ENCODE measurements at regions not wholly inside any gene's neighbourhood (a gene's known extent, or its start where the extent isn't known, plus 50 kb on each side); places are given as distances from the start of the nearest gene placed in this dataset.

GRCh38 chr6:132228894-132229293 lies 172.4 kb downstream of the MOXD1 start:
- ChIA-PET POLR2A (no interaction called here), CTCF (no interaction called here)
- DNase-seq (ENCODE audit: extremely low spot score), result no peak
- no peak for TF ChIP-seq CTCF (IDR thresholded peaks at IDR 0.05; ENCODE audit: control extremely low read depth, extremely low read depth, low read depth, missing control alignments)

DNA sequence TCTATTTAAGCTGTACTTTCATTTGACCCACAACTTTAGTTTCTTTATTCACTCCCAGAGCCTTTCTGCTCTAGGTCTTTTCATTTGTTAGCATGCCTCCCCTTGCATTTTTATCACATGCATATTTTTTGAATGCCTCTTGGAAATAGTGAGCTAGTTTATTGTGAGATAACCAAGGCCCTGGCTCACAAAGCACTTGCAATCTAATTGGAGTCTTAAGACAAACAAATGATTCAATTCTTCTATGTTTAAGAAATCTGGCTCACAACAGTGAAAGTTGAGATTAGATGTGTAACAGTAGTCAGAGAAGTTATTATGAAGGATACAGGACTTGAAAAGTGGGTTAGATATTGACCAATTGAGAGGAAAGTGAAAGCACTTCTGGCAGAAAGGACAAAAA lies 173.4 kb downstream of the MOXD1 start:
- ChIA-PET POLR2A (no interaction called here), CTCF (interaction anchor here (0.9 kb wide), 1 partner anchor 313 kb away, joined by 3 read pairs; no protein-coding TSS in a partner anchor)
- TF ChIP-seq CTCF (IDR thresholded peaks at IDR 0.05; ENCODE audit: control extremely low read depth, extremely low read depth, low read depth, missing control alignments), result no peak
- no peak for DNase-seq (ENCODE audit: extremely low spot score)

- TF ChIP-seq CTCF (IDR thresholded peaks at IDR 0.05; ENCODE audit: control extremely low read depth, extremely low read depth, low read depth, missing control alignments), result no peak
- DNase-seq (ENCODE audit: extremely low spot score), result no peak
- ChIA-PET CTCF (no interaction called here), POLR2A (no interaction called here)
Measured at GRCh38 chr6:132224943-132225342, 176.3 kb downstream of the MOXD1 start.

DNA sequence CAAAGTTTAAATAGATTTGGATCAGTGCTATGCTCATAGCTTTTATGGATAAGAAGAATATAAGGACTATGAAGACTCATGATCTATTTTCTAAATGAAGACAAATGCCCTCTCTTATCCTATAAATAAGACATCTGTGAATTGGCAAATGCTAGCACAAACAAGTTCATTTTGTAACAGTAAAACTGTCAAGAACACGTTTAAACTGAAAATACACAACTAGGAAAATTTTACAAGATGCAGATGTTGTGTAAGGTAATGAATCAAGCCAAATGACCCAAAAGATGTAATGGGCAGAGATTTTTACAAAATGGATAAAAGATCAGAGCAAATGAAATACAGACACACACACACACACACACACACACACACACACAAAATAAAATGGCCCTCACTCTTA lies 180.5 kb downstream of the MOXD1 start:
- no peak for DNase-seq (ENCODE audit: extremely low spot score)
- ChIA-PET CTCF (interaction anchor here (0.9 to 3.2 kb wide), 3 partner anchors 27 to 306 kb away, joined by 3 to 13 read pairs (median 4); no protein-coding TSS in a partner anchor), POLR2A (no interaction called here)
- TF ChIP-seq CTCF (IDR thresholded peaks at IDR 0.05; ENCODE audit: control extremely low read depth, extremely low read depth, low read depth, missing control alignments), result no peak

DNA sequence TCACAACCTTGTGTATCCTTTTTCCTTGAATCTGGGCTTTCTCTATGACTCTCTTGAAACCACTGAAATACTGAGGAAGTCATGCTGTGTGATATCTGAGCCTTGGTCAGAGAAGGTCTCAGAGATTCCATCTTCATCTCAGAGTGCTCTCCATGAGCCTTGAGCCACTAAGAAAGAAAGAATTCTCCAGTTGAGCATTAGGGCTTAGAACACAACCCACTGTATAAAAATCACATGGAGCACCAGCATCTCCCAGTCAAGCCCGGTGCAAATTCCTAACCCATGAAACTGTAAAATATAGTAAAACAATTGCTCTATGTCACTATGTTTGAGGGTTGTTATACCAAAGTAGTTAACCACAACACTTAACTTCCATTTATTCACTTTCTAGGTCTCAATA lies 181.4 kb downstream of the MOXD1 start:
- TF ChIP-seq CTCF (IDR thresholded peaks at IDR 0.05; ENCODE audit: control extremely low read depth, extremely low read depth, low read depth, missing control alignments), result no peak
- ChIA-PET POLR2A (no interaction called here), CTCF (interaction anchor here (1.5 to 3.2 kb wide), 2 partner anchors 28 to 305 kb away, joined by 3 to 13 read pairs; no protein-coding TSS in a partner anchor)
- DNase-seq (ENCODE audit: extremely low spot score), result no peak

GRCh38 chr6:132218059-132218696 lies 183.1 kb downstream of the MOXD1 start:
- ChIA-PET CTCF (interaction anchor here (0.6 to 4.9 kb wide), 13 partner anchors 9 to 523 kb away, joined by 3 to 30 read pairs (median 4); no protein-coding TSS in a partner anchor), POLR2A (no interaction called here)
- peak; percentile 9 for TF ChIP-seq CTCF (IDR thresholded peaks at IDR 0.05; ENCODE audit: control extremely low read depth, extremely low read depth, low read depth, missing control alignments)
- peak; percentile 9 for DNase-seq (ENCODE audit: extremely low spot score)

Data from GM10248 (cell line).